GM18519 (cell line): ENCODE measurements at regions not wholly inside any gene's neighbourhood (a gene's known extent, or its start where the extent isn't known, plus 50 kb on each side); places are given as distances from the start of the nearest gene placed in this dataset.
"Not testable (repeated sequence)": the region's sequence is repeated elsewhere in the genome, so short reads cannot be mapped to it uniquely, and the experiment has no call there.

ENCODE experiments used
- ATAC-seq: cut with Tn5 transposase; IDR thresholded peaks from one replicate; pipeline ENCODE4 v1.9.1; 2021; ENCODE audit warnings: mild to moderate bottlenecking, moderate library complexity; ENCODE audit not compliant: unreplicated experiment, low FRiP score

DNA sequence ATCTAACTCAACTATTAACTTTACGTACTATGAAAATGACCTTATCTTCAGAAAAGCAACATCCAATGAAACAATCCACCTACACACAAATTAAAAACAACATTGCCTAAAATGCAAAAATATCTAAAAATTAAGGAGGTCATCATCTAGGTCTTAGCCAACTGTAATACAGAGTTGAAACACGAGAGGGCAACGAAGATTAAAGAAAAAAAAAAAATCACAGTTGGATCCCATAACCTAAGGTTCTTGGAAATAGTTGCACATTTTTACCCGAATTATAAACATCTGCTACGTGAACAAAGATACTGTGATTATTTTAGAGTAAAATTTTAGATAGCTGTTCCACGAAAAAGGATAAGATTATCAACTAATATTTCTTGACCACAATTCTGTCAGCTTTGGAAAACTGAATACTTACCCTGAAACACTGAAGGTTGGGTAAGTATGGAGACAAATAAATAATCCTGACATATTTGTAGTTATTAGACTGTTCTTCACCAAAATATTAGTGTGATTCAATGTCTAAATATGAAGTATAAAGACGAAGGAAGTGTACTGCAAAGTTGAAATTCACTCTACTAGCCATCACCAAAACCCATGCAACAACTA lies 88.0 kb upstream of the AK4 start:
- ATAC-seq: no peak

DNA sequence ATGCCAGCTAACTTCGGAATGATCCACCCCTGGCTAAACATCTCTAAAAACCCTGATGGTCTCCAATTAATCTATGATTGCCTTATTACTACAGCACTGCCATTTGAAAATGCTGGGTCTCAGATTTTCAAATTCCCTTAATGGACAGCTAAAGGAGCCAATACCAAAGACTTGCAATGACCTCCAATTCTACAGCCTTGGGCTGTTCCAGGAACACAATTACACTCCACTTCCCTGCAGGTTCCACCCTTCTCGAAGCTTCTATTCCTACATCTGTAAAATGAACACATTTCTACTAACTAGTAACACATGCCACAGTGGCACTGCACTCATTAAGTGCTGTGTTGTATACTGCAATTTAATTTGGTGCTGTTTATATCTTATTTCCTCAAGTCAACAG lies 85.7 kb upstream of the AK4 start:
- no peak for ATAC-seq

- no peak for ATAC-seq
Observed at GRCh38 chr1:65063025-65063424, 85.0 kb upstream of the AK4 start.

DNA sequence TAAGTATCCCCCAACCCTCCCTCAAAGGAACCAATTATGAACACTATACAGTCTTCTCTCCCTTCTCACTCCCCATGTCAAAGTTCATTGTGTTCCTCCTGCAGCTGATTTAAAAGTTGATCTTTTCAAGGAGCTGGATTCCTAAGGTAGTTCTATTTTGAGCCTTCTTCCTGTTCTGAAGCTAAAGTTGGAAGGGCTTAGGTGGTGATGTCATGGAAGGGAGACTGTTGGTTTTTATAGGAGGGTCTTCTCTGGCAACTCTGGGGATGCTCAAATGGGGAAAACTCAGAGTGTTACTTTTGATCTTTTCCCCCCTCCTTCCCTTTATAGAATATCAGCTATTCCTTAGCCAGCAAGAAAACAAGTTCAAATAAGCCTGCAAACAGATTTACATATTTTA lies 83.0 kb upstream of the AK4 start:
- no peak for ATAC-seq

- ATAC-seq: no peak
Observed at GRCh38 chr1:65065524-65066418, 82.2 kb upstream of the AK4 start.

DNA sequence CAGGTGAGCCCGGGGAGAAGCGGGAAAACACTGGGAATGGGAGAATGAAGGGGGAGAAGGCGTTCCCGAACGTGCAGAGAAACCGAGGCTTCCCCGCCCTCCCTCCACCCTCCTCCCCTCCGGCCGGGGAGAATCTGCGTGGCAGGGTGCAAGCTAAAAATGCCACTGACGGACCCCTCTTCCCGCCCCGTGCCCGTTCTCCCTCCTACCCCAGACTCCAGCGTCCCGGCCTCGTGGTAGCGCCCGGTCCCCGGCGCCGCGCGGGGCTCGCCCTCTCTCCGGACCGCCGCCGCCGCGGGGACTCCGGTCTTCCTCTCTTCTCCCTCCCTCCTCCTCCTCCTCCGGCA lies 81.6 kb upstream of the AK4 start:
- no peak for ATAC-seq

DNA sequence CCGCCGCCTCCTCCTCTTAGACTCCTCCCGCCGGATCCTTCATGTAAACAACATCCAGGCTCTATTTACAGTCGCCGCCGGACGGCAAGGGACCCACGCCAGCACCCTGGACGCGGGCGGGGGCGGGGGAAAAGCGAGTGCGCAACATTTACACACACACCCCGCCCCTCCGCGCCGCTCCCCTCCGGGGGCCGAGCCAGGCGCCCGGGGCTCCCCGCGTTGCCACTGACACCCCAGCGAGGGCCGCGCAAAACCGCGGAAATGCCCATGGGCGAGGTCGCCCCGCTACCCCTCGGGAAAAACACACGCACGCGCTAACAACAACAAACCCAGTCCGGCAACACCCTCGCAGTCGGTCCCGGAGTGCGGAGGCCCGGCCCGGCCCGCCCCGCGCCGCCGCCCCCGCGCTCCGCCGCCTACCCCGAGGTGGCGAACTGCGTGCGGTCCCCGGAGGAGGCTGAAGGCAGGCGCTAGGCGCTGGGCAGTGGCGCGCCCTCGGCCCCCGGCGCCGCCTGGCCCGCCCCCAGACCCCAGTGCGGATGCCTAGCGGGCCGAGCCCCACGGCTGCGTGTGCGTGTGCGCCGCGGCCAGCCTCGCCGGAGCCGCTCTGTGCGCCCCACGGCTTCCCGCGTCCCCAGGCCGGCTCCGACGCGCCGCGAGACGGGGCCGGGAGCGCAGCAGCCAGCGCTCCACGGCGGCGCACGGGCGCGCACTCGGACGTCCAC lies 81.1 kb upstream of the AK4 start:
- peak; percentile 36 for ATAC-seq

DNA sequence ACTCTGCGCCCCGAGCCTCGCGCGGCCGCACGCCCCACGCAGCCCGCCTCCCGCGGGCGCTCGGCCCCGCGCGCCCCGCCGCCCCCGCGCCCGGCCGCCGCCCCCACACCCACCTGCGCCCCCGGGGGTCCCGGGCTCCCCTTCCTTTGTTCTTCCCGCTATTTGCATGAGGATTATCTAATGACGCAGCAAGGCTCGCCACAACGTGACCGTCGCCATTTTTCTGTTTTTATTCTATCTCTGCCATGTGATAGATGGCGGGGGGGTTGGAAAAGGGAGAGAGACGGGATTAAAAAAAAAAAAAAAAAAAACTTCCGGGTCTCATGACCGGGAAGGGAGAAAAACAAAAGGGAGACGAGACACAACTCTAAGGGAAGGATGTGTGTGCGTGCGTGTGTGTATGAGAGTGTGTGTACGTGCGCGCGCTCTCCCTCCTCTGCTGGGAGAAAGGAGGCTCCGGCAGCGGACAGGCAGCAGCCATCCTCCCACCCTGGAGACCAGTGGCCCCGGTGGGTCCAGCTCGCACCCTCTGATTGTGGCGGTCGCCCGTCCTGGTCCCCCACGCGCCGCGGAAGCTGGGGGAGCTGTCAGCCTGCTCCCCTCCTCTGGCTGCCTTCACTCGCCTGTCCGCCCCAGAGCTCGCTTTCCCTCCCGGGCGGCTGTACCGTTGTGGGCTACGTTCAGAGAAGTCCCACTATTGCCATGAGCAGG lies 80.4 kb upstream of the AK4 start:
- ATAC-seq: peak; percentile 32

DNA sequence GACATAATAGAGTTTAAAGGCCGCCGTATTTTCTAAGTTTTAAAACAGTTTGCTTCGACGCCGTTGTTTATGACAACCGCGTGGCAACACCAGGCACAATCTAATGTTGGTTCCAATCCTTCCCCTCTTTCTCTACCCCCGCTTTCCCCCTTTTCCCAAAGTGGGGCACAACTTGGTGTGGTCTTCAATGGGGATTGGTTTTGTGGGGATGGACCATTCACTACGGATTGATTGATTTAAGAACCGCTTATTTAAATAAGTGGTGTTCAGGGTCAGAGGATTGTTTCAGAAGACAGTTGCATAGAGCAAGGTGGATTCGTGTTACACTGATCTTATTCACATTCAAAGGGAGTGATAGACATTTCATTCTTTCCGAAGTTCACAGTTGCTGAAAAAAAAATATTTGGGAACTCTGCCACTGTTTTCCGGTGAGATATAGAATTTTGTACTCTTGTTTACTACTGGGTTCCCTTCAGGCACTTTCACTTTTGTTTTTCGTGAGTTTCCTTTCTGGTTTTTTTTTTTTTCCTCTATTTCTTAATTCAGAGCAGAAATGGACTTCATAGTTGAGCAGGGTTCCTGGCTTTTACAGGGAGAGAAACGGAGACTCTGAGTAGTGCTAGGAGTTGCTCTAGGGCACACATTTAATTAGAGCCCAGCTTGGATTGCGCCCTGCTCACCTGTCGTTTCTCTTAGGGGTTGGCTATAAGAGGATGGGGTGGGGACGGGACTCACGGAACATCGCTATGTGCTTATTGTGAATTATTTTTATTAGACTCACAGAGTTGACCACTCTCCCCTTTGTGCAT lies 79.6 kb upstream of the AK4 start:
- no peak for ATAC-seq

DNA sequence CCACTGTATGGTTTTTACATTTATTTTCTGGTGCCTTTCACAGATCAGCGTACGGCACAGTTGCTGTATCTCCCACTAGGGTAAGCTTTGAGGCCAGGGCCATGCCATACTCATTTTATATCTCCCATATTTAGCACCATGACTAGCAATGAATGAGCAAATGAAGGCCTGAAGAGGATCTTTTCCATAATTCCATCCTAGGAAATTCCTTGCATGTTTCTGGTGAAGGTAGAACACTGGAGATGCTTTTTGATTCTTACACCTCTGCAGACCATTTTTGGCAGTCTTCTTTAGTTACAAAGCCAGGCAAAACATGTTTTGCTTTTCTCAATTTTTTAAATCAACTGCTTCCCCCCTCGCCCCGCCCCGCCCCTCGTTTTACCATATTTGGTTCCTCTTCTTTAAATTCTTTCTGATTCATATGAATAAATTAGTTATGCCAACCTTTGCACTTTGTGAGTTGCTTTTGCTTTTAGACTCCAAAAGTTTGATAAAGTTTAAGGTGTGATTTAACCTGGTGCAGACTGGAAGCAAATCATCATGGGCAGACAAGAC lies 78.9 kb upstream of the AK4 start:
- ATAC-seq: no peak

- no peak for ATAC-seq
Observed at GRCh38 chr1:65072845-65073244, 75.2 kb upstream of the AK4 start.

DNA sequence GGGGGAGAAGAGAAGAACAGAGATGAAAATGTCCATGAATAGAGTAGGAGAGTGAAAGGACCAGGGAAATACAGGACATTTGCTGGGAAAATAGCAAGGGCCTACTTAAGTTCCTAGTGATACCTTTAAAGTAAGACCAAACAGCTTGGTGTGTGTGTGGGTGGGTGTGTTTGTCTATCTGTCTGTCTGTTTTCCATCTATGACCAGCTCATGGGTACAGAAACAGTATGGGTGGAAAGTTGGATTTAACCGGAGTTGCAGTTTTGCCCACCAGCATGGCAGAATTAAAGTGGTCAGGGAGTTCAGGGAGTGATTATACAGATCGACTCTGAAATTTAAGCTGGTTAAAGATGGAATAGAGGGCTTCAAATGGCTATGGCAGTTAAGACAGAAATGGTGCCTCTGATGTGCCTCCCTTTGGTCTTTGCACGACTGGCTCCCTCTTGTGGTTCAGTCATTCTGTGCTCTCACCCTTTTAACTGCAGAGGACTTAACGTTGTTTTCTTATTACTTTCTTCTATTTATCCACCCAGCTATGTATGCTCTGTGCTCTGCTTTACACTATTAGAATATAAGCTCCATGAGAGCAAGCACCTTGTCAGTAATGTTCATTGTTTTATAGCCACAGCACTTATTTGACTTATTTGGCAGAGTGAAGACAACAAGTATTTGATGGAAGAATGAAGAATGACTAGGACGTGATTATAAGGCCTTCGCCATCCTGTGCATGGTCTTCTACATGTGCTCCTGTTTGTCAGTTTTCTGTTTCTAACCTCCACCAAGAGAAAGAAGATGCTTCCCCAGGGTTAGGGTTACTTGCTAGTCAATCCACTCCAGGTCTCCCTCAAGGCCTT lies 72.7 kb upstream of the AK4 start:
- no peak for ATAC-seq

GRCh38 chr1:65077369-65077768 lies 70.6 kb upstream of the AK4 start:
- ATAC-seq: no peak

GRCh38 chr1:65079941-65080340 lies 68.1 kb upstream of the AK4 start:
- ATAC-seq: no peak

DNA sequence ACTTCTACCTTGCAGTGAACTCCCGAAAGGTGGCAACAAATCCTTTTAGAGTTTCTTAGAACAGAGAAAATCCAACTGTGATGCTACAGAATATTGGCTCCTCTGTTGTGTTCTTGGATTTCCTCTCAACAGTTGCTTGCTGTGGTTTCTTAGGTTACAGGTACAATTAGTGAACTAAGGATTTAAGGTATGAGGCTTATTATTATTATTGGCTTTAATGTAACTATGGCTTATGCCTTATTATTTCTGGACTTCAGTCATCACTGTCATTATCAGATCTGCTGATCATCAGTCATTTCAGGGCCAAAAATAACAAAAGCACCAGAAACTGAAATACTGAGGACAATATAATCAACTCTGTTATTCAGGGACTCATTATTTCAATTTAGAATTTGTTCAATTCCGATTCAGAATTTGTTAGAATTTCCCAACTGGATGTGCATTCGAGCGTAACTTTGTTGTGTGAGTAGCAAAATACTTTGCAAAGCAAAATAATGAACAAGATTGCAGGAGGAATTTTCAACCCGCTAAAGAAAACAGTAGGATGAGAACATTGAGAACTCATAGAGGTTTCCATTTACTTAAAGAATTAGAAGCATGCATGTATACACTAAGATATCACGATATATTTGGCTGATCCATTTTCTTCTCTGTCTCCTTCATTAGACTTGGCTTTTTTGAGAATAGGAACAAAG lies 65.5 kb upstream of the AK4 start:
- ATAC-seq: no peak

DNA sequence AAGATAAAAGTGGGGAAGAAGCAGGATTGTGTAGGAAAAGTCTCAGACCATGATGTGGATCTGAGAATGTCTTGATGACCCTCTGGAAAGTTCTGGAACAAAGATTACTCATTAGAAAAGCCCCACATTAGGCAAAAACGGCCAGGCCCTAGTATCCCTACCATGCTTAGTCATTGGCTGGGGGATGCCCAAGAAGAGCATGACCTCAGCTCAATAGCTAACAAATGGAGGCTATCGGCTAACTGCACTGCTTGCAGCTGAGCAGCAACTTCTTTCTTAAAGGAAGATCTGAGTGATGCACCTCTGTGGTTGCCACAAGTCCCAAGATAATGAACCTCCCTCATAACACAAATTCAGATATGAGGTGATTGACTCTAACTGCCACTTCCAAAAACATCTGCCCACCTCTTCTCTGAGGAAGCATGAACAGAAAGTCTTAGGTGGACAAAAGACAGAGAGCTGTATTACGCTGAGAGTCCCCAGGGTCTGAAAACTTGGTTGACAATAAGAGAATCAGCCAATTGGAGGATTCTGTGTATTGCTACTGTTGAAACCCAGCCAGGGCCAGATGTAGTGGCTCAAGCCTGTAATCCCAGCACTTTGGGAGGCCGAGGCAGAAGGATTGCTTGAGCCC lies 64.6 kb upstream of the AK4 start:
- no peak for ATAC-seq

GRCh38 chr1:65084066-65084465 lies 63.9 kb upstream of the AK4 start:
- ATAC-seq: no peak

DNA sequence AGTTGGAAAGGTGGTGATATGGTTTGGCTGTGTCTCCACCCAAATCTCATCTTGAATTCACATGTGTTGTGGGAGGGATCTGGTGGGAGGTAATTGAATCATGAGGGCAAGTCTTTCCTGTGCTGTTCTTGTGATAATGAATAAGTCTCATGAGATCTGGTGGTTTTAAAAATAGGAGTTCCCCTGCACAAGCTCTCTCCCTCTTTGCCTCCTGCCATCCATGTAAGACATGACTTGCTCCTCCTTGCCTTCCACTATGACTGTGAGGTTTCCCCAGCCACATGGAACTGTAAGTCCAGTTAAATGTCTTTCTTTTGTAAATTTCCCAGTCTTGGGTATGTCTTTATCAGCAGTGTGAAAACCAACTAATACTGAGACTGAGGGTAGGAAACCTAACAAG lies 60.5 kb upstream of the AK4 start:
- not testable (repeated sequence) for ATAC-seq
